Coronary artery (tissue), 2 donors: ENCODE measurements at regions not wholly inside any gene's neighbourhood (a gene's known extent, or its start where the extent isn't known, plus 50 kb on each side); places are given as distances from the start of the nearest gene placed in this dataset.

Experiments used
- DNase-seq: peaks from one replicate; pipeline ENCODE4 v3.0.0-alpha.2; 2017; ENCODE audit warnings: low spot score
- H3K27ac ChIP-seq, 2 donors: fragments of 200-600 bp; sonication (generic); one replicate each; pipeline ENCODE4 v1.5.1; 2016 to 2019
- H3K4me3 ChIP-seq: fragments of 200-600 bp; sonication (generic); 2 replicates; pipeline ENCODE4 v1.5.1; 2016; ENCODE audit warnings: mild to moderate bottlenecking, moderate library complexity
- TF ChIP-seq, protein P1 (sequence below): fragments of 200-600 bp; sonication (generic); IDR thresholded peaks from one replicate; pipeline ENCODE4 v1.5.1; 2019; ENCODE audit warnings: antibody characterized with exemption

DNA sequence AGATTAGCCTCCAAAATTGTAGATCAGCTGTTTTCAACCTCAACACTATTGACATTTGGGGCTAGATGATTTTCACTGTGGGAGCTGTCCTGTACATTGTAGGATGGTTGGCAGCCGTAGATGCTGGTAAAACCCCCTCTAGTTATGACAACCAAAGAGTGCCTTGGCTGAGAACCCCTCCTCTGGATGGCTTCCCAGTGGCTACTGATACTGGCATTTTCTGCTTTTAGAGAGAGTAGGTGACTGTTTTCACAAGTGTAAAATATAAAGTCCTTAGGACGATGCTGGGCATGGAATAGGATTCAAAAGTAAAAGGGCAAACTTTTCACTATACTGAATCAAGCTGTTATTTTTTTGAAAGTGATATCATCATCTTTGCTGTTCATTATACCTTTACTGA, 1048.8 kb upstream of the EEF2KMT start:
- DNase-seq: no peak
- TF ChIP-seq, protein P1, sequence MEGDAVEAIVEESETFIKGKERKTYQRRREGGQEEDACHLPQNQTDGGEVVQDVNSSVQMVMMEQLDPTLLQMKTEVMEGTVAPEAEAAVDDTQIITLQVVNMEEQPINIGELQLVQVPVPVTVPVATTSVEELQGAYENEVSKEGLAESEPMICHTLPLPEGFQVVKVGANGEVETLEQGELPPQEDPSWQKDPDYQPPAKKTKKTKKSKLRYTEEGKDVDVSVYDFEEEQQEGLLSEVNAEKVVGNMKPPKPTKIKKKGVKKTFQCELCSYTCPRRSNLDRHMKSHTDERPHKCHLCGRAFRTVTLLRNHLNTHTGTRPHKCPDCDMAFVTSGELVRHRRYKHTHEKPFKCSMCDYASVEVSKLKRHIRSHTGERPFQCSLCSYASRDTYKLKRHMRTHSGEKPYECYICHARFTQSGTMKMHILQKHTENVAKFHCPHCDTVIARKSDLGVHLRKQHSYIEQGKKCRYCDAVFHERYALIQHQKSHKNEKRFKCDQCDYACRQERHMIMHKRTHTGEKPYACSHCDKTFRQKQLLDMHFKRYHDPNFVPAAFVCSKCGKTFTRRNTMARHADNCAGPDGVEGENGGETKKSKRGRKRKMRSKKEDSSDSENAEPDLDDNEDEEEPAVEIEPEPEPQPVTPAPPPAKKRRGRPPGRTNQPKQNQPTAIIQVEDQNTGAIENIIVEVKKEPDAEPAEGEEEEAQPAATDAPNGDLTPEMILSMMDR: no peak

GRCh38 chr16:6144463-6144862, 1046.9 kb upstream of the EEF2KMT start:
- DNase-seq: no peak
- no peak overlapping the region for H3K4me3 ChIP-seq
- TF ChIP-seq, protein P1: no peak
- no peak overlapping the region for H3K27ac ChIP-seq

More for the DNA sequence above, 1048.8 kb upstream of the EEF2KMT start:
- H3K27ac ChIP-seq: no peak overlapping the region
- H3K4me3 ChIP-seq: no peak overlapping the region

DNA sequence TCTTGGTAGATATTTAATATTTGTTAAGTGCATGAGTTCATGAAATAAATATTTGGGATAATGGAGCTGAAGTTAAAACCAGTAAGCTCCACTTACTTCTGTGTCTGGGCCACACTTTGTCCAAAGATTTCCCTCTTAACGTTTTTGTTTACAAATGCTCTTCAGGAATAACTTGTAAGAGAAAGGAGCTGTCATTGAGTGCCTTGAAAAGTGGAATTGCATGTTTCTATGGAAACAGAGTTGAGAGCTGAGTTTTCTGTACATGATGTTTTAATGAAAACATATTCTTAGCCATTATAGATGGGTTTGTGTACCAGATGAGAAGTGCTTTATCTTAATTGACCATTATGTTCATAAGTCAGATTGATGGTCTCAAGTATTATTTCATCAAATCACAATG, 1045.4 kb upstream of the EEF2KMT start:
- H3K4me3 ChIP-seq: no peak overlapping the region
- no peak overlapping the region for H3K27ac ChIP-seq
- DNase-seq: no peak
- TF ChIP-seq, protein P1: no peak

GRCh38 chr16:6133009-6133557, 1035.5 kb upstream of the EEF2KMT start:
- TF ChIP-seq, protein P1: no peak
- H3K27ac ChIP-seq: no peak overlapping the region
- no peak for DNase-seq
- H3K4me3 ChIP-seq: no peak overlapping the region

DNA sequence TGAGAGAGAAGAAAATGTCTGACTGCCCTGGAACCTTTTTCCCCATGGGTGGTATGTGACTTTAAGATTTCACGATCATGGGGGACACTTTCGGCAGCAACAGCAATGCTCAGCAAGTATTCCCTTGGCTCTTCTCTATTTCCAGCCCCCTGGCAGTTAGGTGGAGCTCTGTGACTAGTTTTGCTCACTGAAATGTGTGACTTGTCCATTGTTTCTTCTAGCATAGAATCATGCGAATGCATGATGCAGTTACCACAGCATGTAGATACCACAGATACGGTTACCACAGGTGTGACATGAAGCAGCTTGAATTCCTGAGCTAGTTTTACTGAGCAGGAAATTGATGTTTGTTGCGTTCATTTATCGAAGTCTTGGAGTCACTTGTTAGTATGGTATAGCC, 1034.5 kb upstream of the EEF2KMT start:
- no peak for DNase-seq

DNA sequence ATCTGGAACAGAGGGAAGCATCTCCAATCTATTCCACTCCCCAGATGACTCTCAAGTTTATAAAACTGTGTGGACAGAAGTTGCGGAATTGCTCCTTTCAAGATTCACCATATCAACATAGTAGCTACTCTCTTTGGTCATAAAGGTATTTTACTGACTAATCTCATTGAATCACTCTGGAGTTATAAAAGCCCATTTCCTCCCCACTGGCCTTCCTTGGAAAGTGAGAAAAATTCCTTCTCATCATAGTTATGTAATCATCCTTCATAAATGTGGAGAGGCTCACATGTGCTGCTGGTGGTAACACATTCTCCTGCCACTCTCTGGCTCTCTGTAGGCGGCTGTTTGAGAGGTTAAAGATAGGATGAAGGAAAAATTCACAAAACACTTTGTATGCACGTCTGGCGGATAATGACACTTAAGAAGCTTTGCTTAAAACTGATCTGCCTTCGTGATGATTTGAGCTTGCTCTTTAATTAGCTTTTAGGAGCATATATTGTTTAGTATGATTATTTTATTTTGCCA, 1034.0 kb upstream of the EEF2KMT start:
- TF ChIP-seq, protein P1: no peak
- Histone ChIP-seq H3K4me3 (no peak overlapping the region), H3K27ac (no peak overlapping the region)
- no peak for DNase-seq

More for the DNA sequence above, 1034.5 kb upstream of the EEF2KMT start:
- Histone ChIP-seq H3K27ac (no peak overlapping the region), H3K4me3 (no peak overlapping the region)
- TF ChIP-seq, protein P1: no peak

GRCh38 chr16:6125483-6126259, 1028.1 kb upstream of the EEF2KMT start:
- H3K27ac ChIP-seq: no peak overlapping the region
- H3K4me3 ChIP-seq: no peak overlapping the region
- TF ChIP-seq, protein P1: no peak
- no peak for DNase-seq
